NAMALWA (cell line): ENCODE measurements at regions not wholly inside any gene's neighbourhood (a gene's known extent, or its start where the extent isn't known, plus 50 kb on each side); places are given as distances from the start of the nearest gene placed in this dataset.
"Not testable (repeated sequence)": the region's sequence is repeated elsewhere in the genome, so short reads cannot be mapped to it uniquely, and the experiment has no call there.

Experiments
- DNase-seq: peaks from one replicate; pipeline ENCODE4 v3.0.0-alpha.2; 2015; ENCODE audit warnings: low spot score

DNA sequence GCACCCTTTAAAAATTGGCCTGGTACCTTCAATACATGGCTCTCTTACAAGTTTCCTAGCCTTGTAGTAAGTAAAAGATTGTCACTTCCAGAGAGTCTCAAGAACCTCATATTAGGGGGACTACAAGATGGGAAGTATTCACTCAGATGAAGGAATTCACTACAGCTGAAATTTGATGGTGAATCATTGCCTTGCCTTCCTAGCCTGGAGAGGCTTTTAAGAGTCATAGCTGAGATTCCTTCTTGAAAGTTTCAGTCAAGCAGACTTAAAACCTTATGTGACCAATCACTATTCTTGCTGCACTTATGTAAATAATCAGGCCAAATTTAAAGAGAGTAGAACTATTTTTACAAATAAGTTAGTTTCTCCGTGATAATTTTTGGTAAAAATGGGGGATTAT, 451.6 kb downstream of the TRHDE start:
- DNase-seq: no peak

DNA sequence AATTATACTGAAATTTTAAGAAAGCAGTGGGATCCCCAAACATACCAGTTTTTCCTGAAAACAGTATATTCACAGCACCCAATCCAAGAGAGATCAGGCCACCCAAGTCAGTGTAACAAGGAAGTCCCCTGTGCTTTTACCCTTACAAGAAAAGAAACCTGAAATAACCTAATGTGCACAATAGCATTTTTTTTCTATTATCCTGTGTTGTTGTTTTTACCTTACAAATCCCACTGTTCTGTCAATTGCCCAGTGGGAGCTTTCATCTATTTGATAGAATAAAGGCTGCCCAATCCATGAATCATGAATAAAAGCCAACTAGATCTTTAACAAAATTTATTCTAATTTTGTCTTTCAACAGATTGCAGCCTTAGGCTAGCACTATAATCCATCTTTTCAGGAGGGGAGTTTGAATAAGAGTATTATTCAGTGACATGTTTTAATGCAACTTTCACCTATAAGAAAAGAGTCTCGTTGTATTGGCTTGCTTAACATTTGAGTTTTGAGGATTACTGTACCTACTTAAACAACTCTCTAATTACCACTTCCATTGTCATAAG, 457.4 kb downstream of the TRHDE start:
- no peak for DNase-seq

DNA sequence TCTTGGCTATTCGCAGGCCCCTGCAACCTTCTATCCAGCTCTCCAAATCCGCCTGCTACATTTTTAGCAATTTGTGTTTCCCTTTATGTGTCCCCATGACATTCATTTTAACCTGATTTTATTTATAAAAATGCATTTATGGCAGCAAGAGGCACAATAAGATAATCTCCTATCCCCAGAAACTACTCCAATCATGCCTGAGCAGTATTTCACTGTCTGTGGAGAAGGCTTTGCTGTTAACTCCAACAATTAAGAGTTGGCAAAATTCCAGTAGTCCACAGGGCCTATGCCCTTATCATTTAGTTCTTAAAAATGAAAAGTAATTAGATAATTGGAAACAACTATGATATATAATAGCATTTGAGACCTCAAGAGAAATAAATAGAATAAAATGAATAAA, 462.4 kb downstream of the TRHDE start:
- DNase-seq: no peak

DNA sequence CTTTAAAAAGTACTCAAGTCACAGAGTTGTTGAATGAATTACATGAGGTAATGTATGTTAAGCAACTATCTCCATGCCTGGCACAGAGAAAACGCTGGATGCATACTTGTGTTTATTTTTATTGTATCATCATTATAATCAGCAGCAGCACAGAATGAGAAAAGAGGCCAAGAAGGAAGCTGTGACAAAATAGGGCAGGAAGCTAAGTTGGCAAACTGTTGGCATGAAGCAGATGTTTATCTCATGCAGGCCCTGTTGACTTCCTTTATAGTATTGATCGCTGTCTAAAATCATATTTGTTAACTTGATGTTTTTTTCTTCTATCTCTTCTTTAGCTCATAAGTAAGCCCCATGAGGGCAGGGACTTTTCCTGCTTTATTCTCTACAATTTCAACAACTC, 466.6 kb downstream of the TRHDE start:
- no peak for DNase-seq

DNA sequence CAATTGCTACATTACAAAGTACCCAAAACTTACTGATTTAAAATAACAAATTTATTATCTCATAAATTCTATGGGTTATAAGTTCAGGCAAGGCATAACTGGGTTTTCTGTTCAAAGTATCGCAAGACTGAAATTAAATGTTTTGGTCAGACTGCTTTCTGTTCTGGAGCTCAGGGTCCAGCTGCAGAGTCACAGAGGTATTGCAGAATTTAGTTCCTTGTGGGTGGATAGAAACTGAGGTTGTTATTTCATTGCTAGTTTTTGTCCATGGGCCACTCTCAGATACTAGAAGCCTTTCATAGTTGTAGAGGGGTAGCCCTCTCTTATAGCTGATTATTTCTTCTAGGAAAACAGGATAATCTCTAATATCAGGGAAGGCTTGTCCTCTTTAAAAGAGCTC, 467.9 kb downstream of the TRHDE start:
- DNase-seq: no peak

DNA sequence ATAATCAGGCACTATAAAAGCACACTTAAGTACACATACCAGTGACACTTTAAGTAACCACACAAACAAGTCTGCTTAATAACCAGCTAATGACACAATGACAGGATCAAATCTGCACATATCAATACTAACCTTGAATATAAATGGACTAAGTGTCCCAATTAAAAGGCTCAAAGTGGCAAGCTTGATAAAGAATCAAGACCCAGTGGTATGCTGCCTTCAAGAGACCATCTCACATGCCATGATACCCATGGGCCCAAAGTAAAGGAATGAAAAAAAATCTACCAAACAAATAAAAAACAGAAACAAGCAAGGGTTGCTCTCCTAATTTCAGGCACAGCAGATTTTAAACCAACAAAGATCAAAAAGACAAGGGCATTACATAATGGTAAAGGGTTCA, 470.4 kb downstream of the TRHDE start:
- no peak for DNase-seq

DNA sequence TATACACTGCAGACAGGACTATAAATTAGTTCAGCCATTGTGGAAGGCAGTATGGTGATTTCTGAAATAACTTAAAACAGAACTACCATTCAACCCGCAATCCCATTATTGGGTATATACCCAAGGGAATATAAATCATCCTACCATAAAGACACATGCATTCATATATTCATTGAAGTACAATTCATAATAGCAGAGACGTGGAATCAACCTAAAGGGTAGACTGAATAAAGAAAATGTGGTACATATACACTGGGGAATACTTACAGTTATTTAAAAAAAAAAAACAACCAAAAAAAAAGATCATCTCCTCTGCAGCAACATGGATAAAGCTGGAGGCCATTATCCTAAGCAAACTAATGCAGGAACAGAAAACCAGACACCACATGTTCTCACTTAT, 473.9 kb downstream of the TRHDE start:
- no peak for DNase-seq

DNA sequence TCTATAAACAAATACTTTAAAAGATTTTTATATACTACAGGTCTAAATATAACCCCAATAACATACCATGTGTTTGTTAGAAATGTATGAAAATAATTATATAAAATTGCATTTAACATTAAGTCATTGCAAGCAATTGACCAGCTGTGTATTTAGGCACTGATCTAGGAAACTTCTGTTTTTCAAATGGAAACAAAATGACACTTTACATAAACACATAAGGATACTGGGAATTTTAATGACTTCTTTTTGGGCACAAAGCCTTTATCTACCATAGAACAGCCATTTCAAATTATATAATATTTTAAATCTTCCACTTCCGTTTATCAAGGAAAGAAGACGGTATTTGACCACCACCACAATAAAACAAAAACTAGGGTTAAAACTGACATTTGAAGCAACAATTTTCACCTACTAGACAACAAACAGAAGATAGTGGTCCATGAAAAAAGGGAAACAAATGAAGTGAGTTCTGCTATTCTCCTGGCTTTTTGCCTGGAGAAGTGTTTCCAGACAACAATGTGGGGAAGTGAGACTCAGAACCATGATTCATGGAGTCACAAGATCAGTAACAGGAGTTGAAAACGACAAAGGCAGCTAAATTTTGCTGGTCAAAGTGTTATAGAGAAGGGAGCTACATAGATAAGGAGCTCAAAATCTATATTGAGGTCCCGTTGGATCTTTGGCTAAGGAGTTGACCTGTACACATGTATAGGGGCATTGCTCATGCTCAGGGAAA, 475.1 kb downstream of the TRHDE start:
- no peak for DNase-seq

DNA sequence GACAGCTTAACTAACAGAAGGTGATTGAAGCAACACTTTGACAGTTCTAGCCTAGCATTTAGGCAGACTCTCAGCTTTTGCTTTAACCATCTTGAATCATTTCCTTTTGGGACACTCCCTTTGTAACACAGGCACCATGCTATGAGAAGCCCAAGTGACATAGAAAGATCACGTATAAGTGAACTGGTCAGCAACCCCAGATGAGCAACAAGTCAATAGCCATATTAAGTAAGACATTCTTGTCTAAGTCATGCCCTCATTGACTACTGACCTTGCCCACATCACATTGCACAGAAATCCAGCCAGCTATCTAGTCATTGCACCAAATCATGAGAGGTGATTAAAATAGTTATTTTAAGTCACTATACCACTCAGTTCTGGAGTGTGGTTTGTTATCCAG, 476.8 kb downstream of the TRHDE start:
- DNase-seq: no peak

DNA sequence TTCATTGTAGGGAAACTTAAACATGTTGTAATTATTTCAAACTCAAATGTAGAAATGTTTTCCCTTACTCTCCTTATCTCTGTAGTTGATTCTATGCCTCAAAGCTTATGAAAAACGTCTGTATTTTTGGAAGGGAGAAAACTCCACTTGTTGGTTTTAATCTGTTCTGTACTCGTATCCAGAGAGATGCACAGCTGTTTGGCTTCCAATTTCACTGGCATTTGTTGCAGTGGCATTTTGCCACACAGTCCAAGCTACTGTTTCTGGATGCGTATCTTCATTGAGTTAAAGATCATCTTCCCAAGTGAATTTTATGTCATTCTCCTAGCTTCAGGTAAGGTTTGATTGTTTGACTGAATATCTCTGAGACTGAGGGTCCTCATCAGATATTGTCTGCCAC, 481.4 kb downstream of the TRHDE start:
- no peak for DNase-seq

DNA sequence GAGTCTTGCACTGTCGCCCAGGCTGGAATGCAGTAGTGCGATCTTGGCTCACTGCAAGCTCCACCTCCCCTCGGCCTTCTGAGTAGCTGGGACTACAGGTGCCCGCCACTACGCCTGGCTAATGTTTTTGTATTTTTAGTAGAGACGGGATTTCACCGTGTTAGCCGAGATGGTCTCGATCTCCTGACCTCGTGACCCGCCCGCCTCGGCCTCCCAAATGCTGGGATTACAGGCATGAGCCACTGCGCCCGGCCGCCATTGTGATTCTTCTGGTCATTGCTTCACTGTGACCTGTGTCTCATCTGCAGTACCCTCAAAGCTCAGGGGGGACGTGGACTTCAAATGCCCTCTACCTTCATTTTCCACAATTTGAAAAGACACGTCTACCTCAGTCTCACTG, 481.9 kb downstream of the TRHDE start:
- not testable (repeated sequence) for DNase-seq

DNA sequence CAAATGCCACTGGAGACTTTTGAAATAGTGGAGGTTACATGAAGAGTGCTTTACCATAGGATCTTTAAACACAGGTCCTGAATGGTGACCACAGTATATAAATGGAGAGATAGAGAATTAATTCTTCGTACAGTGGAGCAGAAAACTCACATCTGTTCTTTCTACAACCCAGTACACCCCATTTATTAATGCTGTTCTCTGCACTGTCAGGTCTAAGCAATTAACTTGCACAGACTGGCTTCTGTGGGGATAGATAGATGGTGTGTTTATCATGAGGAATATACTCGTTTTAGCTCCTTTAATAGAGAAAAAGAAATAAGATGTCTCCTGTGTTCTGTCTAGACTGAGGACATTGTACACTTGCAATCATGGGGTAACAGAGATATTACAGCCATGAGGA, 494.3 kb downstream of the TRHDE start:
- no peak for DNase-seq

DNA sequence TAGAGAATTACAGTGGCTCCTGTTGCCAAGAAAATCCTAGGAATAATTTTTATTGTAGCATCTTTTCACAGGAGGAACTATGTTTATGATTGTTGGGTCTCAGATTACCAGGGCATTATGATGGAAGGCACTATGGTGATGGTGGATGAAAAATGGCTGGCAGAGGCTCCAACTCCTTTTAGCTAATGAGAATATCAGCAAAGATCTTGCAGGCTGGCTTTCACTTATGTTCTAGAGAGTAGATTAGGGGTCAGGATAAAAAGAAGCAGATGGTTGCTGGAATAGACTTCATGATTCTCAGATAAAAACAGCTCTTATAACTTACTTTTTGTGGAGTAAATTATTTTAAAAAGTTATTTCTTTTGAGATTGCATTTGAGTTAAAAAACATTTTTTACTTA, 501.9 kb downstream of the TRHDE start:
- DNase-seq: no peak

DNA sequence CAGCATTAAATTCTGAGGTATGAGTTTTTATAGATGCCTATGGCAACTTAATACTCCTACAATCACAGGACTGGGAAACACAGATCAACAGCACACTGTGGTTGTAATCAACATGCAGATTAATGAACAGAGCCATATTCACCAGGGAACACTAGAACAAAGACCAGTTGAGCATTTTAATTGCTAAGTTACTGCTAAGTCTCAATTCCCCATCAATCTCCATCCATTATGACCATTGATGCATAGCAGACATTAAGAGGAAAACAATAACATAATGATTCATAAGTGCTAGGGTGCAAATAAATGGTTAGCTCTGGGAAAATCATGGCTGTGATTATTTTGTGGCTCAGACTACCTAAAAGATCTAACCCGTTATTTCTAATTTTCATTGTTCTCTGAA, 505.6 kb downstream of the TRHDE start:
- DNase-seq: no peak

DNA sequence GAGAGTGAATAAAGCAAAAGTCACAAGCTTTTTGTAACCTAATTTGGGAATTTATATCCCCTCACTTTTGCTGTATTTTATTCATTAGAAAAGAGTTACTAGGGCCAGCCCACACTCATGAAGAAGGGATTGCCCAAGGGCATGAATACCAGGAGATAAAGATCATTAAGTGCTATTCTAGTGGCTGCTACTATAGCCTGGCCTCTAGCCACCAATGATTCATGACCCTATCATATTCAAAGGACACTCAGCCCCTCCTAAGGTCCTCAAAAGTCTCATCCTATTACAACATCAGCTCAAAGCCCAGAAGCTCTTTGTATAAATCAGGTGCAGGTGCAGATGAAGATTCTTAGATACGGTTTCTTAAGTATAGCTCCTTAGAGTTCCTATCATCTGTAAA, 518.1 kb downstream of the TRHDE start:
- DNase-seq: no peak

DNA sequence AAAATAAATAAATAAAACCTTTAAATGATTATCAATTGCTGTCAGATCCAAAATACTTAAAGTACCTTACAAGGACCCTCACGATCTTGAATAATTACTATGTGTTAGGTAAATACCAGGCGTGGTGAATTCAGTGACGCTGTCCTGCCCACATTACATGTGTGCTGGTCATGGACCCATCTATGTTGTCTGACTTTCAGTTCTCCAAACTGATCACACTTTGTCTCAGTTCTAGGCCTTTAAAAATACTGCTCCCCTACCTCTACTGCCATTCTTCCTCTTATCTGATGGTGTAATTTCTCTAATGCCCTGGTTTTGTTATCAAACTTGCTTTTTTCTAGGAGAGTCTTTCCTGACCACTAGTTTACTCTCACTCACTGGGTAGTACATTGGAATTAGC, 520.7 kb downstream of the TRHDE start:
- DNase-seq: no peak

DNA sequence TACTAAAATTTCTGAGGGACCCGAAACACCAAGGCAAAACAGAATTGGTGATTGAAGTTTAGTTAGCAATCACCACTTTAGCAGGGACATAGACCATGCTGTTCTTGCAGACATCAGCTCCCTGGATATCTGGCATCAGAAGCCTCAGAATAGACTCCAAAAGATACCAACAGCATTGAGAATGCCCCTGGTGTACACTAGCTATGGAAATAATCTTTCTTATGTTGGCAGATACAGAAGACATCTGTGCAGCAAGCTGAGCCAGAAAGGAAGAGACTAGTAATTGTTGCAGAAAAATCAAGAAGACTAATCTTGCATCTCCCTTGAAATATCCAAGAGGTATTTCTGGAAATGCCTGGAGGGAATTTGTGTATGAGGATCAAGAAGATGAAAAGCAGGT, 521.6 kb downstream of the TRHDE start:
- DNase-seq: no peak

DNA sequence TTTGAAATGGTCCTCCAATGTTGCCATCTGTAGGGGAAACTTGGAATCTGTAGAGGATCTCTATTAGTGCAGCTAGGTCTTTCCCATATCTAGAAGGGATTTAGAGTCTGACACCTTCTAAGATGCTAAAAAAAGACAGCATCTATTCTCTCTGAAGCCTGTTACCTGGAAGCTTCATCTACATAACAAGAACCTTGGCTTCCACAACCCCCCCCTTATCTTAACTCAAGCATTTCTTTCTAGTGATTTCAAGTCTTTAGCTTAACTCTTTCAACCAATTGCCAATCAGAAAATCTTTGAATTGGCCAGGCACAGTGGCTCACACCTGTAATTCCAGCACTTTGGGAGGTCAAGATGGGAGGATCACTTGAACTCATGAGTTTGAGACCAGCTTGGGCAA, 543.3 kb downstream of the TRHDE start:
- no peak for DNase-seq

DNA sequence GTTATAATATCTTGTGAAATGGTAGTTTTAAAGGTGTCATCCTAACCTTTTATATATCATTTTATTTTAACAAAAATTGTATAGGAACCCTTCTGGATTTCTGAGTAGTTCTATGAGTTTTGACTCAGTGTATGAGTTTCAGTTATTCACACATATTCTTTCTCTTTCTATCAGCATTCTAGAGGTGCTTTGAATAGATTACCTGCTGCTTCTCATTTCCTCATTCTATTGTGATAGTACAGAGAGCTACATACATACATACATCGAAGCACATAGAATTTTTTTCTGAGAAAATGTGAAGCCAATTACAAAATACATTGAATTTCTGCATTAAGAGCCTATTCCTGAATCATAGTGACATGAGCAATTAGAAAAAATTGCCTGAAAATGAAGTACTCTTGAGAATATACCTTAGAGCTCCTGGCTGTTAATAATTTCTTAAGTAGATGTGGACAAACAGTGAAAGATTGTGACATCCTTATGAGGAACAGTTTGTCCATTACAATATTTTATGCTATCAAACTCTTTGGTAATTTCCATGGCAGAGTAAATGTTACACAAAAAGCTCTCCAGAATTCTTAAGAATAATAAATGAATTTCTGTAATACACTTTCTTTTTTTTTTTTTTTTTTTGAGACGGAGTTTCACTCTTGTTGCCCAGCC, 556.6 kb downstream of the TRHDE start:
- no peak for DNase-seq

DNA sequence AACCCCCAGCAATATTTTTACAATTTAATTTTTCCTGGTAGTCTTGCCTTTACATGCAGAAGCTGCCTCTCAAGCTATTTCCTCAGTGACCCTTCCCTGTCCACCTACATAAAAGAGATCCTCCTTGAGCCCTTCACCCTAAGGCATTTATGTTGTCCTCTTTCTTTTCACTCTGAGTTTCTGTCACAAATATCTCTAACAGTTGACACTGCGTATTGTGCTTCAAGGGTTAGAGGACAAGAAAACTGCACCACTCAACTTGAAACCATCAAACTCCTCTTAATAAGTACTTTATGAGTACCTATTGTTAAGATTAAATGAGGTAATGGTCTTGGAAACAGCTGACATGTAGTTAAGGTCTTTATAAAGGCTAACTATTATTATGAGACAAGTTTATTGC, 557.7 kb downstream of the TRHDE start:
- no peak for DNase-seq

DNA sequence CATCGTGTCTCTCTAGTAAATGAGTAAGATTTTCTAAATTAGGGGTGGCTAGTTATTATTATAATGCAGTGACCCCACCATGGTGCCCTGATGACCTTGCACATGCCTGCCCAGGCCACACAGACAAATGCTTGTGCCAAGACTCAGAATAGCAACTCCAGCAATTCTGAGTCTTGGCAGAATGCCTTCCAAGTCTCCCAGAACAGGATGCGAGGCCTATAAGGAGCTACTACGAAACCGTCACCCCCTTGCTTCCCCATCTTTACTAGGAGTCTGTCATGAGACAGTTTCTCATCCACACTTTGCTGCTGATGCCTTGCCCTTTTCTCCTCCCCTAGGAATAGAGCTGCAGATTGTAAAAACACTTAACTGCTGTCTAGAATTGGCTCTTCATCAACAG, 559.9 kb downstream of the TRHDE start:
- no peak for DNase-seq

DNA sequence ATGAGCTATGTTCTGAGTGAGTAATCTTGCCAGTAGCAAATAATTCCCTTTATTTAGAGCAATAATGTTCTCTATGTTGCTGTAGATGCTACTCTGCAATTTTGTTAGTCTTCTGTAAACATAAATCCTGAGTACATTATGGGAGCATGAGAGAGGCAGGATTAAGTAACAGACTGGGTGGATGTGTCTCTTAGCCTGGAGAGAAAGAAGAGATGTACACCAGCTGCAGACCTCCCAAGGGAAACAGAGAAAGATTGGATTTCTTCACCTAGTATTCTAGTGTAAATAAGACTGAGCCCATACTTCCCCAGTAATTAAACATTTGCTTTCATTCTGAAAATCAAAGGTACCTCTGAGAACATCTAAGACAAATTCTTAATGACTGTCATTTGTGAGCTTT, 564.0 kb downstream of the TRHDE start:
- DNase-seq: no peak

DNA sequence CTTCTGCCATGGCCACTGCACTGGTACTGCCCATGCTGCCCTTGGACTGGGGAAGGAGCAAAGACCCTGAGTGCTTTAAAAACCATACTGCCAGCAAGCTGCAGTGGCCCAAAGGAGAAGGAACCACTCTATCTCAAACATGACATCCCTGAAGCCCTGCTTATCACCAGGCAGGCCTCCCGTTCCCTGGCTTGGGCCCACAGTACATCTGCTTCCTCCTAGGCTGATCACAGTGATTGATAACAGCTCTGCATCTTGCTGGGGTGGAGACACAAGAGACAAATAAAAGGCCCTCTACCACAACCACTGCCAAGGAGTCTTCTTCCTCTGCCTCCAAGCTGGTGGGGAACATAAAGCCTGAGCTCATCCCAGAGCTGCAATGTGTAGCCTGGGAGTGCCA, 567.5 kb downstream of the TRHDE start:
- DNase-seq: no peak

DNA sequence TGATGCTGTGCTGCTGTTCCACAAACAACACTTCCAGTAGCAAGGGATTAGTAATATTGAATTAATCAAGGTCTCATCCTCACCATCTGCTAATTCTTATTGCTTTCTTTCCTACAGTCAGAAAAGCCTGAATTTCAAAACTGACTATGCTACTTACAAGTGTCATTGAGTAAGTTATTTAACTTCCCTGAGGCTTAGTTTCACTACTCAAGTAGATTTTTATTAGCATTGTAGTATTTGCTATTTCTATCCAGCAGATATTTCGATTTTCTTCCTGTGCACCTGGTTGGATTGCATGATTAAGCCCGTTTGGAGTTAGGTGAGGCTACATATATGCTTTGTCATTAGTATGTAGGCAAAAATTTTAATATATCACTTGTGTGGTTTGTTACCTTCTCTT, 591.5 kb downstream of the TRHDE start:
- DNase-seq: no peak
